ENCODE measurements at regions not wholly inside any gene's neighbourhood (a gene's known extent, or its start where the extent isn't known, plus 50 kb on each side); places are given as distances from the start of the nearest gene placed in this dataset.

DNA sequence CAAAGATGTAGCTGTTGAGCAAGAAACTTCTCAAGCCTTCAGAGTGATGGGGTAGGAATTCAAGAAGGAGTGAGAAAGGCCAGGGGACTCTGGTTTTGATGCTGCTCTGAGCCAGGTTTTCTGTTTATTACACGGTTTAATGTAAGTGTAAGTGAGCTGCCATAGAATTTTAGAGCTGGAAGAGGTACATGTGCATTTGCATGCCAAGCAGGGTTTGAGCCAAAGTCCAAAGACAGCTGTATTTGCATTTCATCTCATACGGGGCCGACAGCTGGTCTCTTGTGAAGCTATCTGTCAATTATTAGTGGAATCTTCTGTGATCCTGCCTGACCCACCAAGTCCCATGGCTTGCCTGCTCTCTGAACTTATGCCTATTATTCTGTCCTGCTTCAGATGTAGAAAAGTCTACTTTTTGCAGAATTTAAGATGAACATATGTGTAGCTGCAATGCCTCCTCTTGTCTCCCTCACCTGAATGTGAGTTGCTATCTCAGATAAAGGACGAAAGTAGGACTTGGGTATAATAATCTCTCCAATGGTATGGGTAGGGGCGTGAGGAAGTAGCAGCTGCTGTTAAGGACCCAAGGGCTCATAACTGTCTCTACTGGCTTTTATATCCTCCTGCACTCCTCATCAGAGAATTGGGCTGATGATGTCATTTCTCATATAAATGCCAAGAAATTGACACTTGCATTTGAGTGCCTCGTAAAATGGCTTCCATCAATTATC is 160.0 kb downstream of the SQOR start:
- TF ChIP-seq EP300 (IDR thresholded peaks at IDR 0.05; ENCODE audit: borderline replicate concordance in 1 of 2, low read depth in 2 of 2, low read length in 2 of 2) (no peak), CHD2 (IDR thresholded peaks at IDR 0.05; ENCODE audit: low read length) (no peak), SP1 (IDR thresholded peaks at IDR 0.05; ENCODE audit: low read depth, low read length) (no peak), TEAD4 (IDR thresholded peaks at IDR 0.05; ENCODE audit: low read depth, low read length) (no peak), GTF2F1 (IDR thresholded peaks at IDR 0.05; ENCODE audit: borderline replicate concordance, low read depth, low read length) (no peak)

All from H1 (cell line).